ENCODE measurements at regions not wholly inside any gene's neighbourhood (a gene's known extent, or its start where the extent isn't known, plus 50 kb on each side); places are given as distances from the start of the nearest gene placed in this dataset.
"Not testable (repeated sequence)": the region's sequence is repeated elsewhere in the genome, so short reads cannot be mapped to it uniquely, and the experiment has no call there.

GRCh38 chr13:27327633-27328032 lies 57.0 kb downstream of the RASL11A start:
- DNase-seq (ENCODE audit: low read depth) = no peak

- no peak for DNase-seq (ENCODE audit: low read depth)
Observed at GRCh38 chr13:27329210-27329609, 58.6 kb downstream of the RASL11A start.

- DNase-seq (ENCODE audit: low read depth) = no peak
Observed at GRCh38 chr13:27334774-27335435, 64.3 kb downstream of the RASL11A start.

GRCh38 chr13:27336014-27336673 lies 65.5 kb downstream of the RASL11A start:
- no peak for DNase-seq (ENCODE audit: low read depth)

GRCh38 chr13:27338207-27338606 lies 67.6 kb downstream of the RASL11A start:
- DNase-seq (ENCODE audit: low read depth) = no peak

GRCh38 chr13:27338816-27339215 lies 68.2 kb downstream of the RASL11A start:
- no peak for DNase-seq (ENCODE audit: low read depth)

- no peak for DNase-seq (ENCODE audit: low read depth)
Observed at GRCh38 chr13:27339299-27339698, 68.7 kb downstream of the RASL11A start.

- no peak for DNase-seq (ENCODE audit: low read depth)
Observed at GRCh38 chr13:27341616-27342015, 71.0 kb downstream of the RASL11A start.

GRCh38 chr13:27347211-27347772 lies 76.7 kb downstream of the RASL11A start:
- DNase-seq (ENCODE audit: low read depth) = no peak

GRCh38 chr13:27348461-27348860 lies 76.0 kb upstream of the GTF3A start:
- no peak for DNase-seq (ENCODE audit: low read depth)

GRCh38 chr13:27349458-27349857 lies 75.0 kb upstream of the GTF3A start:
- DNase-seq (ENCODE audit: low read depth) = no peak

- DNase-seq (ENCODE audit: low read depth) = not testable (repeated sequence)
Observed at GRCh38 chr13:27350825-27351224, 73.6 kb upstream of the GTF3A start.

- DNase-seq (ENCODE audit: low read depth) = no peak
Observed at GRCh38 chr13:27352698-27353097, 71.7 kb upstream of the GTF3A start.

- DNase-seq (ENCODE audit: low read depth) = no peak
Observed at GRCh38 chr13:27353166-27353583, 71.2 kb upstream of the GTF3A start.

- DNase-seq (ENCODE audit: low read depth) = no peak
Observed at GRCh38 chr13:27353708-27354107, 70.7 kb upstream of the GTF3A start.

- no peak for DNase-seq (ENCODE audit: low read depth)
Observed at GRCh38 chr13:27354379-27354778, 70.0 kb upstream of the GTF3A start.

- no peak for DNase-seq (ENCODE audit: low read depth)
Observed at GRCh38 chr13:27355894-27356293, 68.5 kb upstream of the GTF3A start.

- no peak for DNase-seq (ENCODE audit: low read depth)
Observed at GRCh38 chr13:27358420-27358819, 66.0 kb upstream of the GTF3A start.

GRCh38 chr13:27359199-27359821 lies 65.1 kb upstream of the GTF3A start:
- DNase-seq (ENCODE audit: low read depth) = peak; percentile 31

GRCh38 chr13:27360562-27360961 lies 63.9 kb upstream of the GTF3A start:
- DNase-seq (ENCODE audit: low read depth) = no peak

- peak; percentile 46 for DNase-seq (ENCODE audit: low read depth)
Observed at GRCh38 chr13:27362064-27362751, 62.2 kb upstream of the GTF3A start.

GRCh38 chr13:27363637-27364036 lies 60.8 kb upstream of the GTF3A start:
- DNase-seq (ENCODE audit: low read depth) = not testable (repeated sequence)
